CD4-positive, alpha-beta memory T cell (primary cell): ENCODE measurements at regions not wholly inside any gene's neighbourhood (a gene's known extent, or its start where the extent isn't known, plus 50 kb on each side); places are given as distances from the start of the nearest gene placed in this dataset.

Experiments used
- CTCF ChIA-PET: fragments of 350-600 bp; sonication (Branson Sonifier 250); formaldehyde crosslinking; loops from one replicate; lab custom pipeline; 2021; ENCODE audit warnings: inconsistent platforms; ENCODE audit not compliant: partially characterized antibody; lab: Charles Lee
- POLR2A ChIA-PET: fragments of 350-600 bp; sonication (Branson Sonifier 250); formaldehyde crosslinking; loops from one replicate; lab custom pipeline; 2021; ENCODE audit not compliant: partially characterized antibody; lab: Charles Lee
- DNase-seq, 5 donors: peaks; one replicate each; pipeline versions ENCODE4 v3.0.0 to v3.0.0-alpha.2; 2020 to 2022; ENCODE audit warnings: mixed read lengths in 1 of 5
- H3K27ac ChIP-seq: one replicate; pipeline ENCODE4 v1.7.0; 2013; ENCODE audit warnings: low read depth, low read length
- H3K27me3 ChIP-seq: 2 replicates; pipeline ENCODE4 v1.7.0; 2013; ENCODE audit warnings: mild to moderate bottlenecking, low read length, moderate library complexity; ENCODE audit not compliant: insufficient read depth
- H3K36me3 ChIP-seq: 2 replicates; pipeline ENCODE4 v1.7.0; 2013; ENCODE audit warnings: mild to moderate bottlenecking, low read length, moderate library complexity; ENCODE audit not compliant: insufficient read depth
- H3K4me1 ChIP-seq: 2 replicates; pipeline ENCODE4 v1.7.0; 2013; ENCODE audit warnings: mild to moderate bottlenecking, low read length, moderate library complexity; ENCODE audit not compliant: insufficient read depth
- H3K4me3 ChIP-seq, 2 donors: one replicate each; pipeline ENCODE4 v1.7.0; 2013; ENCODE audit warnings: low read length in 2 of 2, mild to moderate bottlenecking in 1 of 2
- H3K9me3 ChIP-seq, 2 donors: one replicate each; pipeline ENCODE4 v1.7.0; 2013; ENCODE audit warnings: low read length in 2 of 2, control low read depth in 1 of 2; ENCODE audit not compliant: control insufficient read depth in 1 of 2
- H3K27ac Mint-ChIP-seq, 7 donors: one replicate each; pipeline ENCODE4 v1.8.0; 2020 to 2021; ENCODE audit warnings: mixed read lengths in 7 of 7, mild to moderate bottlenecking in 6 of 7, inconsistent platforms in 3 of 7, moderate library complexity in 3 of 7
- H3K27me3 Mint-ChIP-seq, 2 donors: one replicate each; pipeline ENCODE4 v1.8.0; 2020 to 2021; ENCODE audit warnings: mixed read lengths in 2 of 2
- H3K36me3 Mint-ChIP-seq, 2 donors: one replicate each; pipeline ENCODE4 v1.8.0; 2020 to 2021; ENCODE audit warnings: mixed read lengths in 2 of 2, inconsistent platforms in 1 of 2, mild to moderate bottlenecking in 1 of 2
- H3K4me1 Mint-ChIP-seq, 4 donors: one replicate each; pipeline ENCODE4 v1.8.0; 2020 to 2021; ENCODE audit warnings: mixed read lengths in 4 of 4, mild to moderate bottlenecking in 1 of 4
- H3K4me3 Mint-ChIP-seq, 8 donors: one replicate each; pipeline ENCODE4 v1.8.0; 2020 to 2021; ENCODE audit warnings: mixed read lengths in 8 of 8, mild to moderate bottlenecking in 7 of 8, moderate library complexity in 6 of 8, inconsistent platforms in 3 of 8
- H3K9me3 Mint-ChIP-seq, 8 donors: one replicate each; pipeline ENCODE4 v1.8.0; 2020 to 2021; ENCODE audit warnings: mixed read lengths in 8 of 8, mild to moderate bottlenecking in 5 of 8, inconsistent platforms in 3 of 8, moderate library complexity in 1 of 8
- intact Hi-C: fragments of 100-400 bp; cut with micrococcal nuclease; formaldehyde crosslinking; loops from one replicate; pipeline ENCODE4 v1.15.1; 2023

DNA sequence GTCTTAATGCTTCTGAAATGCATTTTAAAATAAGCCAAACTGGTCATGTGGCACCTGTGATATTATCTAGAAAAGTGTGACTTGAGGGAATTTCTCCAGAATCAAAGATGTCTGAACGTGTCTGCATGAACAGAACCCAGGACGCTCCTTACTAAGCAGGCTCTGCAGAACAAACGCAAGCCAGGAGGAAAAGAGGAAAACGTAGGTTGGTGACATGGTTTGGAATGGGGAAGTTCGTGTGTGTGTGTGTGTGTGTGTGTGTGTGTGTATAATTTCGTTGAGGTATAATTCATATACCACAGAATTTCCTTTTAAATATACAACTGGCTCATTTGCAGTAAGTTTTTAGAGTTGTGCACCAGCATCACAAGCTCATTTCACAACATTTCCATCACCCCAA lies 200.5 kb upstream of the FOXQ1 start:
- CTCF ChIA-PET = no interaction called here
- no peak overlapping the region for H3K27ac ChIP-seq

DNA sequence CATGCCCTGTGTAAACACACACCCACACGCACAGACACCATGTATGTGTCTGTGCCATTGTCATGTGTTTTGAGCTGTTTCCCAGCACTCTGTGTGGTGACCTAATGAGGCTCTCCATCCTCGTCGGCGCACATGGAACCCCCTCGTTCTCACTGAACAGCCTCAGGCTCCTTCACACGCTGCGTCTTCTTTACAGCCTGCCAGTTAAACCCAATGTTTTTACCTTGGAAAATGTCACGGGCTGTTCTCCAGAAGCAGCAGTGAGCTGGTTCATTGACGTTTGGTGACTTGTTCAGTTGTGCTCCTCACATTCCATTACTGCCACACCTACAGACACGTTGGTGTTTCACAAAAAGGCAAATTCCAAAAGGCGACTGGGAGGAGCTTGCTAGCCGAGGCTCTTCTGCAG lies 201.0 kb upstream of the FOXQ1 start:
- Mint-ChIP-seq H3K4me1 (no peaks in the 10 kb centered on the region), H3K27me3 (peaks cover 7 to 11% of the 10 kb centered on the region in 2 donors), H3K9me3 (peaks cover 0 to 13% (median 1%) of the 10 kb centered on the region in 8 donors), H3K27ac (no peak overlapping the region), H3K4me3 (no peak overlapping the region), H3K36me3 (no peaks in the 10 kb centered on the region)
- Histone ChIP-seq H3K27ac (no peak overlapping the region), H3K4me3 (no peak overlapping the region), H3K36me3 (no peaks in the 10 kb centered on the region), H3K4me1 (no peaks in the 10 kb centered on the region), H3K27me3 (no peaks in the 10 kb centered on the region), H3K9me3 (no peaks in the 10 kb centered on the region)
- ChIA-PET POLR2A (no interaction called here), CTCF (no interaction called here)
- DNase-seq = no peak
- intact Hi-C loops = no loop called here

More for the DNA sequence above, 200.5 kb upstream of the FOXQ1 start:
- no peaks in the 10 kb centered on the region for H3K9me3 ChIP-seq
- Mint-ChIP-seq H3K36me3 (no peaks in the 10 kb centered on the region), H3K27me3 (peaks cover 9 to 11% of the 10 kb centered on the region in 2 donors), H3K9me3 (peaks cover 0 to 13% (median 1%) of the 10 kb centered on the region in 8 donors), H3K4me3 (no peak overlapping the region), H3K27ac (no peak overlapping the region), H3K4me1 (no peaks in the 10 kb centered on the region)
- DNase-seq = no peak
- no peaks in the 10 kb centered on the region for H3K36me3 ChIP-seq
- POLR2A ChIA-PET = no interaction called here
- no peaks in the 10 kb centered on the region for H3K4me1 ChIP-seq
- no peak overlapping the region for H3K4me3 ChIP-seq
- H3K27me3 ChIP-seq = no peaks in the 10 kb centered on the region
- intact Hi-C loops = no loop called here

DNA sequence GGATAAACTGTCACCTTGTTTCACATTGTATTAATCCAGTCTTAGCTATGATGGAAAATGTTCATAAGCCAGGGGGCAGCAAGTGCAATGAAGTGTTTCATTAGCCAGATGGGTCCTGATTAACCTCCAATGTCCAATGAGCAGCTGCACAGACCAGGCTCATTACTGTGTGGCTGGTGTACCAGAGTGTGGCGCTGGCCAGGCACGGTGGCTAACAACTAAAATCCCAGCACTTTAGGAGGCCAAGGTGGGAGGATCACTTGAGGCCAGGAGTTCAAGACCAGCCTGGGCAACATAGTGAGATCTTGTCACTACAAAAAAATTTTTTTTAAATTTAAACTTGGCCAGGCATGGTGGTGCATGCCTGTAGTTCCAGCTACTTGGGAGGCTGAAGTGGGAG lies 201.7 kb upstream of the FOXQ1 start:
- Mint-ChIP-seq H3K27me3 (peaks cover 7 to 11% of the 10 kb centered on the region in 2 donors), H3K27ac (no peak overlapping the region), H3K4me3 (no peak overlapping the region), H3K4me1 (no peaks in the 10 kb centered on the region), H3K36me3 (no peaks in the 10 kb centered on the region), H3K9me3 (peaks cover 0 to 13% (median 1%) of the 10 kb centered on the region in 8 donors)
- ChIA-PET CTCF (no interaction called here), POLR2A (no interaction called here)
- Histone ChIP-seq H3K27me3 (no peaks in the 10 kb centered on the region), H3K4me3 (no peak overlapping the region), H3K4me1 (no peaks in the 10 kb centered on the region), H3K27ac (no peak overlapping the region), H3K36me3 (no peaks in the 10 kb centered on the region), H3K9me3 (no peaks in the 10 kb centered on the region)
- intact Hi-C loops = no loop called here
- DNase-seq = no peak

DNA sequence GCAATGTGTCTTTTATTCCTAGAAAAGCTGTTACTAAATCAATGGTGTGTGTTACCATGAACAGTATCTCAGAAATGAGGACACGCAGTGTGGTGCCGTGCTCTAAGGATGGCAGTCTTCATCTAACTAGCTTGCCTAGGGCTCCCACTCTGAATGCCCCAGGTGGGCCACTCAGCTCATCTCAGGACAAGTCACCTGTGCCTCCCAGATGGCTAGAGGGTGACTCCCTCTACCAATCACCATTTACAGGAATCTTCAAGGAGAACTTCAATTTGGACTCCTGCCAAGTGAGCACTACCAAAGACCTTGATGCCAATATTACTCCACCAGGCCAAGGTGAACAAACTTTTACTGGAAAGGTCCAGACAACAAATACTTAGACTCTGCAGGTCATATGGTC lies 202.8 kb upstream of the FOXQ1 start:
- Histone ChIP-seq H3K36me3 (no peaks in the 10 kb centered on the region), H3K4me3 (no peak overlapping the region), H3K27ac (no peak overlapping the region), H3K9me3 (no peaks in the 10 kb centered on the region), H3K4me1 (no peaks in the 10 kb centered on the region), H3K27me3 (no peaks in the 10 kb centered on the region)
- H3K4me1 Mint-ChIP-seq = no peaks in the 10 kb centered on the region
- CTCF ChIA-PET = no interaction called here
- no peak overlapping the region for H3K27ac Mint-ChIP-seq
- H3K36me3 Mint-ChIP-seq = no peaks in the 10 kb centered on the region
- DNase-seq = no peak
- H3K9me3 Mint-ChIP-seq = peaks cover 0 to 9% (median 1%) of the 10 kb centered on the region in 8 donors
- intact Hi-C loops = no loop called here
- peaks cover 6 to 9% of the 10 kb centered on the region in 2 donors for H3K27me3 Mint-ChIP-seq
- H3K4me3 Mint-ChIP-seq = no peak overlapping the region
- POLR2A ChIA-PET = no interaction called here

DNA sequence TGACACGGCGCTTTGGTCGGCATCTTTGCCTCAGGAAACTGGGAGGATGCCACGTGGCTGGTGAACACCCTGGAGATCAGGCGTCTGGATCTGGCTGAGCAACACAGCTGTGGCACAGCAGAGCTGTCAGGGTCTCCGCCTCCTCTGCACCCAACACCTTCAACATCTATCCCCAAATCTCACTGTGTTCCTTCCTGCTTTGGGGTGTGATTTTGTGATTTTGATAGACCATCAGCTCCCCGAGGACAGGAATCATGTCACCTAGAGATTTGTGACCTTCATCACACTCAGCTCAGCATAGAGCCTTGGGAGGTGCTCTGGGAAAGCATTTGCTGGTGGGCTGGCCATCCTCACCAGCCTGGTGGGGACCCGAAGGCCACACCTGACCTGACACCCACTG lies 203.7 kb upstream of the FOXQ1 start:
- intact Hi-C loops = no loop called here
- no peak overlapping the region for H3K27ac ChIP-seq
- no peaks in the 10 kb centered on the region for H3K9me3 ChIP-seq
- Mint-ChIP-seq H3K4me1 (no peaks in the 10 kb centered on the region), H3K9me3 (peaks cover 0 to 9% (median 1%) of the 10 kb centered on the region in 8 donors), H3K27me3 (peaks cover 6 to 9% of the 10 kb centered on the region in 2 donors), H3K4me3 (no peak overlapping the region), H3K36me3 (no peaks in the 10 kb centered on the region), H3K27ac (no peak overlapping the region)
- H3K4me1 ChIP-seq = no peaks in the 10 kb centered on the region
- no peaks in the 10 kb centered on the region for H3K36me3 ChIP-seq
- no peak overlapping the region for H3K4me3 ChIP-seq
- DNase-seq = no peak
- ChIA-PET POLR2A (no interaction called here), CTCF (no interaction called here)
- no peaks in the 10 kb centered on the region for H3K27me3 ChIP-seq

DNA sequence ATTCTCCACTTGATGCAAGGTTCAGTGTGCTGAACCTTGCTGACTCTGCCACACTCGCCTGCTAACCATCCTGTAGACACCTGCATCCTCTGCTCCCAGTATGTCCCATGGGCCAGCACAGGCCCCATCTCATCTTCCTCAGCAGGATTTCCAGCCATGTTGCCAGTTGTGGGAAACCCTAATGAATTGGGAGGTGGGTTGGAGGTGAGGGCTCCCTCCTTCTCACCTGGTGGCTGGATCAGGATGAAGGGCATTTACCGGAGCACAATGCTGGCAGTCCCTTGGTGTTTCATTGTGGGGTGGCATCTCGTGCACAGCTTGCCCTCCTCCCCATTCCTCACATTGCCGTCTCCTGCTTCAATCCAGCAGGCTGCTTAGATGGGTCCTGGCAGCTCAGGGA lies 204.3 kb upstream of the FOXQ1 start:
- no peaks in the 10 kb centered on the region for H3K4me1 Mint-ChIP-seq
- intact Hi-C loops = no loop called here
- no peaks in the 10 kb centered on the region for H3K27me3 ChIP-seq
- no peaks in the 10 kb centered on the region for H3K4me1 ChIP-seq
- POLR2A ChIA-PET = no interaction called here
- no peak overlapping the region for H3K4me3 ChIP-seq
- H3K27ac Mint-ChIP-seq = no peak overlapping the region
- no peak for DNase-seq
- H3K9me3 Mint-ChIP-seq = peaks cover 0 to 9% (median 1%) of the 10 kb centered on the region in 8 donors
- no peaks in the 10 kb centered on the region for H3K36me3 Mint-ChIP-seq
- H3K27ac ChIP-seq = no peak overlapping the region
- CTCF ChIA-PET = no interaction called here
- H3K4me3 Mint-ChIP-seq = no peak overlapping the region
- no peaks in the 10 kb centered on the region for H3K9me3 ChIP-seq
- H3K36me3 ChIP-seq = no peaks in the 10 kb centered on the region
- H3K27me3 Mint-ChIP-seq = peaks cover 7 to 10% of the 10 kb centered on the region in 2 donors

DNA sequence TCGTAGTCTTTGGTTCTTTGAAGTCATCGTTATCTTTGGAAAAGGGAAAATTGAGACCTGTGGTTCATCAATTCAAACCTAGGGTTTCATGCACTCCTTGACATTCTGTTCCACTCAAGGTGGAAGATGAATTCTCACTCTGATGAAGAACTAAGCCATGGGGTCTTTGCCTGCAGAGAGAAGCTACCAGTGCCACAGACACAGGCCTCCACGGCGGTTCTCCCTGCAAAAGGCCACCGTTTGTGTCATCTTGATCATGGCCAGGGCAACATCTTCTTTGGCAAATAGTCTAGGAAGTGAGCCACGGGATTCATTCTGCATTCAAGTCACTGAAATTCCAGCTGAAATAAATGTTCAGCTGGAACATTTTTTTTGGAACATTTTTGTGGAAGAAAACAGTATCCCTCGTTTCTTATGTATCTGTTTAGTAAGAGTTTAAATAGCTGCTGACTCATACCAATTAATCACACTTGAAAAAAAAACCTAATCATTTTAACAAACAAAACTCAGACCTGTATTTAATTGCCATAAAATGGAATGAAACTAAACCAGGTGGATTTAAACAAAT lies 206.0 kb upstream of the FOXQ1 start:
- no peak for DNase-seq
- CTCF ChIA-PET = no interaction called here
- intact Hi-C loops = no loop called here
- POLR2A ChIA-PET = no interaction called here
- no peak overlapping the region for H3K27ac Mint-ChIP-seq
- H3K36me3 ChIP-seq = no peaks in the 10 kb centered on the region
- H3K4me3 Mint-ChIP-seq = no peak overlapping the region
- no peak overlapping the region for H3K4me3 ChIP-seq
- no peaks in the 10 kb centered on the region for H3K9me3 ChIP-seq
- no peaks in the 10 kb centered on the region for H3K36me3 Mint-ChIP-seq
- H3K4me1 ChIP-seq = no peaks in the 10 kb centered on the region
- no peak overlapping the region for H3K27ac ChIP-seq
- H3K4me1 Mint-ChIP-seq = no peaks in the 10 kb centered on the region
- no peaks in the 10 kb centered on the region for H3K27me3 ChIP-seq
- peaks cover 5 to 13% of the 10 kb centered on the region in 2 donors for H3K27me3 Mint-ChIP-seq
- peaks cover 0 to 9% (median 1%) of the 10 kb centered on the region in 8 donors for H3K9me3 Mint-ChIP-seq
